Ishikawa (cell line): ENCODE measurements at regions not wholly inside any gene's neighbourhood (a gene's known extent, or its start where the extent isn't known, plus 50 kb on each side); places are given as distances from the start of the nearest gene placed in this dataset.

Experiments used
- CEBPB ChIP-seq: IDR thresholded peaks from 2 replicates; pipeline ENCODE4 v1.6.1; 2012
- CREB1 ChIP-seq: IDR thresholded peaks from 2 replicates; pipeline ENCODE4 v1.6.1; 2012; ENCODE audit warnings: low read depth
- EGR1 ChIP-seq: IDR thresholded peaks from 2 replicates; pipeline ENCODE4 v1.6.1; 2012
- EP300 ChIP-seq: IDR thresholded peaks from 2 replicates; pipeline ENCODE4 v1.6.1; 2012; ENCODE audit warnings: borderline replicate concordance
- FOXM1 ChIP-seq: IDR thresholded peaks from 2 replicates; pipeline ENCODE4 v1.6.1; 2012; ENCODE audit warnings: low read depth, borderline replicate concordance
- NFIC ChIP-seq: IDR thresholded peaks from 2 replicates; pipeline ENCODE4 v1.6.1; 2012
- RAD21 ChIP-seq: IDR thresholded peaks from 2 replicates; pipeline ENCODE4 v1.6.1; 2012; ENCODE audit warnings: low read depth
- TAF1 ChIP-seq: IDR thresholded peaks from 2 replicates; pipeline ENCODE4 v1.6.1; 2012; ENCODE audit warnings: low read depth, mild to moderate bottlenecking
- TCF12 ChIP-seq: IDR thresholded peaks from 2 replicates; pipeline ENCODE4 v1.6.1; 2012; ENCODE audit warnings: low read depth
- TEAD4 ChIP-seq: IDR thresholded peaks from 2 replicates; pipeline ENCODE4 v1.6.1; 2012
- YY1 ChIP-seq: IDR thresholded peaks from 2 replicates; pipeline ENCODE4 v1.6.1; 2012; ENCODE audit warnings: low read depth
- ZBTB7A ChIP-seq: IDR thresholded peaks from 2 replicates; pipeline ENCODE4 v1.6.1; 2012; ENCODE audit warnings: low read depth
- TF ChIP-seq, protein P1 (sequence below): IDR thresholded peaks from 2 replicates; pipeline ENCODE4 v1.6.1; 2012; ENCODE audit warnings: low read depth, mild to moderate bottlenecking
- TF ChIP-seq, protein P2 (sequence below): IDR thresholded peaks from 2 replicates; pipeline ENCODE4 v1.6.1; 2012
- TF ChIP-seq, protein P3 (sequence below): IDR thresholded peaks from 2 replicates; pipeline ENCODE4 v1.6.1; 2012

DNA sequence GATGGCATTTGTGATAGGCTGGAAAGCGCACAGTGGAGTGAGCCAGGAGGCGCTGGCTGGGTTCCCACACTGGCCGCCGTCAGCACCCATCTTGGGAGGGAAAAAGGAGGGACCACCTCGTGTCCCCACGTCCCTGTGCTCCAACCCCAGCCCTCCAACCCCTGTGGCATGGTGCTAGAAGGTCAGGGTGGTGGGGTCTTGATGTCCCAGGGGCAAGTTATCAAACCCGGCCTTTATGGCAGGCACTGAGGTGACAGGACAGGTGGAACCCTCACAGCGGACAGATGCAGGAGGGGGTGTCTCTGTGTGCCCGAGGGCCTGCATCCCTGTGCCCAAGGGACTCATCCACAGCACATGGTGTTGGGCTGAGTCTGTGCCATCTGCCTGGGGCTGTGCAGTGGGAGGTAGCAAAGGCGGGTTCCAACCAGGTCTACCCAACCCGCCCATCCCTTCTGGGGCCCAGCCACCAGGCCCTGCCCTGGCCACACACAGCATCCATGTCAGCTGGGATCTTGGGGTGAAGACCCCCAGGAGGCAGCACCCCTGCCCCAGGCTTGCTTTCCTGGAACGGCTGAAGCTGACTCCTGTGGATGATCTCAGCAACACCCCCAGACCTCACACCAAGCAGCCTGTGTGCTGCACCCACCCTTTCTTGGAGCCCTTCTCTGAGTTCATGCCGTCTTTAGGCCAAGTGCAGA lies 246.1 kb downstream of the NDUFA10 start:
- TF ChIP-seq EP300 (no peak), TAF1 (no peak), EGR1 (no peak), CREB1 (no peak)
- TF ChIP-seq, protein P1, sequence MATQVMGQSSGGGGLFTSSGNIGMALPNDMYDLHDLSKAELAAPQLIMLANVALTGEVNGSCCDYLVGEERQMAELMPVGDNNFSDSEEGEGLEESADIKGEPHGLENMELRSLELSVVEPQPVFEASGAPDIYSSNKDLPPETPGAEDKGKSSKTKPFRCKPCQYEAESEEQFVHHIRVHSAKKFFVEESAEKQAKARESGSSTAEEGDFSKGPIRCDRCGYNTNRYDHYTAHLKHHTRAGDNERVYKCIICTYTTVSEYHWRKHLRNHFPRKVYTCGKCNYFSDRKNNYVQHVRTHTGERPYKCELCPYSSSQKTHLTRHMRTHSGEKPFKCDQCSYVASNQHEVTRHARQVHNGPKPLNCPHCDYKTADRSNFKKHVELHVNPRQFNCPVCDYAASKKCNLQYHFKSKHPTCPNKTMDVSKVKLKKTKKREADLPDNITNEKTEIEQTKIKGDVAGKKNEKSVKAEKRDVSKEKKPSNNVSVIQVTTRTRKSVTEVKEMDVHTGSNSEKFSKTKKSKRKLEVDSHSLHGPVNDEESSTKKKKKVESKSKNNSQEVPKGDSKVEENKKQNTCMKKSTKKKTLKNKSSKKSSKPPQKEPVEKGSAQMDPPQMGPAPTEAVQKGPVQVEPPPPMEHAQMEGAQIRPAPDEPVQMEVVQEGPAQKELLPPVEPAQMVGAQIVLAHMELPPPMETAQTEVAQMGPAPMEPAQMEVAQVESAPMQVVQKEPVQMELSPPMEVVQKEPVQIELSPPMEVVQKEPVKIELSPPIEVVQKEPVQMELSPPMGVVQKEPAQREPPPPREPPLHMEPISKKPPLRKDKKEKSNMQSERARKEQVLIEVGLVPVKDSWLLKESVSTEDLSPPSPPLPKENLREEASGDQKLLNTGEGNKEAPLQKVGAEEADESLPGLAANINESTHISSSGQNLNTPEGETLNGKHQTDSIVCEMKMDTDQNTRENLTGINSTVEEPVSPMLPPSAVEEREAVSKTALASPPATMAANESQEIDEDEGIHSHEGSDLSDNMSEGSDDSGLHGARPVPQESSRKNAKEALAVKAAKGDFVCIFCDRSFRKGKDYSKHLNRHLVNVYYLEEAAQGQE = no peak

DNA sequence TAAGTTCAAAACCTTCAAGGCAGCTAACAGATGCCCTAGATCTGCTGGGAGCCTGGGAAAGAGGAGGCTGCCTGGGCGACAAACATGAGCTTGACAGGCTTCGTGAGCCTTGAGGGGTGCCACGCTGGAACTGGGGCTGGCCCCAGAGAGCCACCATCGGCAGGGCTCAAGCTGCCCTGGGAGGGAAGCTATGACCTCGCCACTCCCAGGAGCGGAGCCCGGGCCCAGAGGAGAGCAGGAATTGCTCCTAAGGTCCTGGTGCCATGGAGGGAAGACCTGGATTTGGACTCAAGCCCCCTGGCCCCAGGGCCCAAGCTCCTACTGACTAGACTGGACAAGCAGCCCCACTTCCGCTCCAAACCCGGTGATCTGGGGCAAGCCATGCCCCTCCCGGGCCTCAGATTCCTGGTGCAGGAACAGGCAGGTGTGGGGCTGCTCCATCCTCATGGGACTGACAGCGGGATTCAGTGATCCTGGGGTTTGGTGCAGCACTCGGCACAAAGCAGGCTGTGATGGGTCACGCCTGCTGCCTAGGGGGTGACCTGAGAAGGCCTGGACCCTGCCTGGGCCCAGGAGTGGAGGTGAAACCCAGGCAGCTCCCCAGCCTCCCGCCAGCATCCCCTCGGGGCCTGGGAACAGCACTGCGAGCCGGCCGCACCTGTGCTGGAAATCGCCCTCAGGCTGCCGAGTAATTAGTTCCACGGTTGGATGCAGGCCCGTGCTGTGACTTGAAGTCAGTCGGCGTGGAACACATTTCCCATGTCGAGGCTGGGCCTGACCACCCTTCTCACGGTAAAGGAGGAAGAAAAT lies 246.9 kb downstream of the NDUFA10 start:
- TF ChIP-seq EP300 = no peak
- TF ChIP-seq, protein P1 = no peak
- TF ChIP-seq, protein P2, sequence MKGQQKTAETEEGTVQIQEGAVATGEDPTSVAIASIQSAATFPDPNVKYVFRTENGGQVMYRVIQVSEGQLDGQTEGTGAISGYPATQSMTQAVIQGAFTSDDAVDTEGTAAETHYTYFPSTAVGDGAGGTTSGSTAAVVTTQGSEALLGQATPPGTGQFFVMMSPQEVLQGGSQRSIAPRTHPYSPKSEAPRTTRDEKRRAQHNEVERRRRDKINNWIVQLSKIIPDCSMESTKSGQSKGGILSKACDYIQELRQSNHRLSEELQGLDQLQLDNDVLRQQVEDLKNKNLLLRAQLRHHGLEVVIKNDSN = no peak

DNA sequence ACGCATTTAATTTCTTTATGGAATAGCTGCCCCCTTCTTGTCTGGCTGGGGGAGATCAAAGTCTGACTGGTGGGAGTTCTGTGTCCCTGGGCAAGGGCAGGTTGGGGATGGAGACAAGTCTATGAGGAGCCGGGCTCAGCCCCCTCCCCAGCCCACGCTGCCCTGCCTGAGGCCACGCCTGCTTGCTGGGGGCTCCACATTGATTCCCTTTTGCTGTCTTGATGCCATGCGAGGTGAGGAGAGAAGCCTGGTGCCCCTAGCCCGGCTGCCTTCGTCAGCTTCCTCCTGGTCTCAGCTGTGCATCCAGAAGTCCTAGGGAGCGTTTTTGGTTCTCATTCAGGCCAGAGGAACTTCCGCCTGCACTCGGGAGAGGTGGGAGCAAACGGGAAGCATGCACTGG lies 247.9 kb downstream of the NDUFA10 start:
- no peak for TF ChIP-seq RAD21
- TF ChIP-seq EGR1 = no peak
- no peak for TF ChIP-seq TEAD4
- no peak for TF ChIP-seq CREB1
- TF ChIP-seq ZBTB7A = no peak
- TF ChIP-seq YY1 = no peak
- no peak for TF ChIP-seq CEBPB
- no peak for TF ChIP-seq TAF1
- TF ChIP-seq NFIC = no peak

DNA sequence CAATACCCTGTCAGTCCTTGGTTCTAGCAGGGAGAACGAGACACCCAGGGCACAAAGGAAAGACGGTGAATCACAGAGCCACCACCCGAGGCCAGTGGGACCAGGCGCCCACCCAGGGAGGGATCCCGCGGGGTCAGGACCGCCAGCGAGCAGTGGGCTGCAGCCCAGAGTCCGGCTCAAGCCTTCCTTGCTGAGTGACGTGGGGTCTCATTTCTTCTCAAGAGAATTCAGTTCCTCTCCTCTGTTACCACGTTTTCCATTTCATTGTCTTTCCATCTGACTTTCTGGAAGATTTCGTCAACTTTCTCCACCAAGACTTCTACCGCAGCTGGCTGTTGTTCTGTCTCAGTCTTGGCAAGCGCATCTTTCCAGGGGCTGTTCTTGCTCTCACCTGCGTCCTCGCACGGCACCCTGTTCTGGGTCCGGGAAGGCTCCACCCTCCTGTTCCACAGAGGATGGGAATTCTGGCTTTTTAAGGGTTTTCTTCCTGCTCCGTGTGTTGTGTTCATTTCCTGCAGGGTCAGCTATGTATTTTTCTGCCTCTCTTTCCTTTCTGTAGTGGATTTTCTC lies 248.6 kb downstream of the NDUFA10 start:
- TF ChIP-seq TAF1 (no peak), CREB1 (no peak), TCF12 (no peak), NFIC (no peak), RAD21 (no peak)
- TF ChIP-seq, protein P2 = no peak

DNA sequence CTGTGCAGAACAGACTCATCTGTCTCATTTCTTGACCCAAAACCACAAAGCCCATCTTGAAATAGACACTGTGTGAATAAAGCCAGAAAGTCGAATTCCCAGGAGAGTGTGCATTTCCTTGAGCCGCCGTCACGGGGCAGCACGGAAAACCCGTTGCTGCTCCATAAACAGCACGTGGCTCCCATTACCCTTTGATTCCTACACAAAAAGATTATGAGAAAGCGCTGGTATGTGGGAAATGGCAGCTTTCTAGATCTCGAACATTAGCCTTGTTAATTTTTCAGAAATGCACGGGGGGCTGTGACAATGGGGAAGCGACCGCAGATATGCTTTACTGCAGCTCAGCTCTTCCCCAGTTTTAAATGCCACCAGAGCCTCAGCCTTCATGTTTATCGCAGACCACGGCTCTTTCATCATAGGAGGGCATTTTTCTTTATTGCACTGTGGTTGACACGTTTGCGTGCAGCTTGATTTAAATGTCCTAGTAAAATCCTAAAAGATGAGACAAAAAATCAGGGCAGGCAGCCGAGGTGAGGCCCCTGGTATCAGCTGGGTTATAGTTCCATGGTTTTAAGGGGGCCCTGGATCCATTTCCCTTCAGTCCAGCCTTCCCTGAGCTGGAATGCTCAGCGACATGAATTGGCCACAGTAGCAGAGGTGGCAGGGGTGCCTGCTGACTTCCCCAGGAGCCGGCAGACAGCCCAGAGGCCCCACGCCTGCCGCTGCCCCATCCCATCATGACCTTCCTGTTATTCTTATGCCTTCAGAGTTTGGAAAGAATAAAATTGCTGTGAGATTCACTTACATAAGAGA lies 249.3 kb downstream of the NDUFA10 start:
- no peak for TF ChIP-seq NFIC
- TF ChIP-seq RAD21 = no peak
- TF ChIP-seq YY1 = no peak
- no peak for TF ChIP-seq TAF1
- no peak for TF ChIP-seq TCF12
- TF ChIP-seq, protein P1 = no peak
- no peak for TF ChIP-seq EGR1
- TF ChIP-seq CEBPB = no peak
- TF ChIP-seq CREB1 = no peak
- no peak for TF ChIP-seq EP300
- TF ChIP-seq, protein P3, sequence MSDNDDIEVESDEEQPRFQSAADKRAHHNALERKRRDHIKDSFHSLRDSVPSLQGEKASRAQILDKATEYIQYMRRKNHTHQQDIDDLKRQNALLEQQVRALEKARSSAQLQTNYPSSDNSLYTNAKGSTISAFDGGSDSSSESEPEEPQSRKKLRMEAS = no peak
- TF ChIP-seq FOXM1 = no peak
- TF ChIP-seq TEAD4 = no peak
- TF ChIP-seq, protein P2 = no peak
- TF ChIP-seq ZBTB7A = no peak
